ENCODE measurements at regions not wholly inside any gene's neighbourhood (a gene's known extent, or its start where the extent isn't known, plus 50 kb on each side); places are given as distances from the start of the nearest gene placed in this dataset.
A peak's percentile ranks its signal among the peaks of the same experiment; 100 is the strongest.

- DNase-seq (ENCODE audit: low spot score) = no peak
Measured at GRCh38 chr2:236691799-236692167, 122.2 kb downstream of the ACKR3 start.

GRCh38 chr2:236692937-236693336 lies 123.3 kb downstream of the ACKR3 start:
- DNase-seq (ENCODE audit: low spot score) = no peak

- DNase-seq (ENCODE audit: low spot score) = no peak
Measured at GRCh38 chr2:236693531-236693930, 123.9 kb downstream of the ACKR3 start.

- no peak for DNase-seq (ENCODE audit: low spot score)
Measured at GRCh38 chr2:236694146-236694888, 124.7 kb downstream of the ACKR3 start.

GRCh38 chr2:236696834-236697233 lies 127.2 kb downstream of the ACKR3 start:
- no peak for DNase-seq (ENCODE audit: low spot score)

- DNase-seq (ENCODE audit: low spot score) = no peak
Measured at GRCh38 chr2:236698016-236698627, 128.5 kb downstream of the ACKR3 start.

- no peak for DNase-seq (ENCODE audit: low spot score)
Measured at GRCh38 chr2:236700703-236701102, 131.1 kb downstream of the ACKR3 start.

GRCh38 chr2:236702657-236703372 lies 133.2 kb downstream of the ACKR3 start:
- DNase-seq (ENCODE audit: low spot score) = no peak

- DNase-seq (ENCODE audit: low spot score) = no peak
Measured at GRCh38 chr2:236703373-236703709, 133.7 kb downstream of the ACKR3 start.

GRCh38 chr2:236703906-236704305 lies 134.3 kb downstream of the ACKR3 start:
- DNase-seq (ENCODE audit: low spot score) = no peak

- DNase-seq (ENCODE audit: low spot score) = no peak
Measured at GRCh38 chr2:236704887-236705286, 135.3 kb downstream of the ACKR3 start.

GRCh38 chr2:236705295-236706105 lies 135.9 kb downstream of the ACKR3 start:
- DNase-seq (ENCODE audit: low spot score) = peak; percentile 32

- DNase-seq (ENCODE audit: low spot score) = no peak
Measured at GRCh38 chr2:236706288-236706687, 136.7 kb downstream of the ACKR3 start.

GRCh38 chr2:236706803-236707202 lies 137.2 kb downstream of the ACKR3 start:
- DNase-seq (ENCODE audit: low spot score) = no peak

- peak; percentile 73 for DNase-seq (ENCODE audit: low spot score)
Measured at GRCh38 chr2:236711440-236711839, 141.8 kb downstream of the ACKR3 start.

GRCh38 chr2:236712304-236712703 lies 142.7 kb downstream of the ACKR3 start:
- peak; percentile 65 for DNase-seq (ENCODE audit: low spot score)

- no peak for DNase-seq (ENCODE audit: low spot score)
Measured at GRCh38 chr2:236712961-236713673, 143.5 kb downstream of the ACKR3 start.

- DNase-seq (ENCODE audit: low spot score) = no peak
Measured at GRCh38 chr2:236714080-236714479, 144.5 kb downstream of the ACKR3 start.

- DNase-seq (ENCODE audit: low spot score) = peak; percentile 72
Measured at GRCh38 chr2:236715077-236715476, 145.5 kb downstream of the ACKR3 start.

GRCh38 chr2:236715491-236715961 lies 145.9 kb downstream of the ACKR3 start:
- no peak for DNase-seq (ENCODE audit: low spot score)

- no peak for DNase-seq (ENCODE audit: low spot score)
Measured at GRCh38 chr2:236717120-236717519, 147.5 kb downstream of the ACKR3 start.

GRCh38 chr2:236717729-236718128 lies 148.1 kb downstream of the ACKR3 start:
- DNase-seq (ENCODE audit: low spot score) = no peak
